ENCODE measurements at regions not wholly inside any gene's neighbourhood (a gene's known extent, or its start where the extent isn't known, plus 50 kb on each side); places are given as distances from the start of the nearest gene placed in this dataset.

- no peak for DNase-seq
Observed at GRCh38 chr3:76842216-76842615, 197.7 kb upstream of the ROBO2 start.

- no peak for DNase-seq
Observed at GRCh38 chr3:76855451-76855850, 184.4 kb upstream of the ROBO2 start.

- DNase-seq, result no peak
Observed at GRCh38 chr3:76859596-76859995, 180.3 kb upstream of the ROBO2 start.

GRCh38 chr3:76864355-76864754 lies 175.5 kb upstream of the ROBO2 start:
- no peak for DNase-seq

GRCh38 chr3:76866729-76867408 lies 173.0 kb upstream of the ROBO2 start:
- no peak for DNase-seq

- no peak for DNase-seq
Observed at GRCh38 chr3:76869726-76870384, 170.0 kb upstream of the ROBO2 start.

- DNase-seq, result no peak
Observed at GRCh38 chr3:76871655-76872054, 168.2 kb upstream of the ROBO2 start.

GRCh38 chr3:76872999-76873398 lies 166.9 kb upstream of the ROBO2 start:
- no peak for DNase-seq

GRCh38 chr3:76873532-76874242 lies 166.2 kb upstream of the ROBO2 start:
- no peak for DNase-seq

GRCh38 chr3:76879959-76880358 lies 159.9 kb upstream of the ROBO2 start:
- no peak for DNase-seq

- DNase-seq, result no peak
Observed at GRCh38 chr3:76886761-76887500, 153.0 kb upstream of the ROBO2 start.

- DNase-seq, result no peak
Observed at GRCh38 chr3:76888856-76889255, 151.0 kb upstream of the ROBO2 start.

- DNase-seq, result no peak
Observed at GRCh38 chr3:76889911-76890310, 150.0 kb upstream of the ROBO2 start.

GRCh38 chr3:76897076-76897475 lies 142.8 kb upstream of the ROBO2 start:
- DNase-seq, result no peak

- DNase-seq, result no peak
Observed at GRCh38 chr3:76900596-76900995, 139.3 kb upstream of the ROBO2 start.

- no peak for DNase-seq
Observed at GRCh38 chr3:76908156-76908555, 131.7 kb upstream of the ROBO2 start.

GRCh38 chr3:76912841-76913383 lies 127.0 kb upstream of the ROBO2 start:
- DNase-seq, result no peak

- DNase-seq, result no peak
Observed at GRCh38 chr3:76917436-76917835, 122.5 kb upstream of the ROBO2 start.

GRCh38 chr3:76920511-76920910 lies 119.4 kb upstream of the ROBO2 start:
- no peak for DNase-seq

- no peak for DNase-seq
Observed at GRCh38 chr3:76923485-76923884, 116.4 kb upstream of the ROBO2 start.

- DNase-seq, result no peak
Observed at GRCh38 chr3:76930712-76931111, 109.2 kb upstream of the ROBO2 start.

- no peak for DNase-seq
Observed at GRCh38 chr3:76933245-76933644, 106.7 kb upstream of the ROBO2 start.

GRCh38 chr3:76938962-76939361 lies 100.9 kb upstream of the ROBO2 start:
- DNase-seq, result no peak

Data from inflammatory macrophage treated with lipopolysaccharide for 4 hours (primary cell).